ENCODE measurements at regions not wholly inside any gene's neighbourhood (a gene's known extent, or its start where the extent isn't known, plus 50 kb on each side); places are given as distances from the start of the nearest gene placed in this dataset.

- Mint-ChIP-seq H3K4me1 (peaks cover 6% of the 10 kb centered on the region), H3K27me3 (no peaks in the 10 kb centered on the region), H3K9me3 (peaks cover 5% of the 10 kb centered on the region), H3K4me3 (no peak overlapping the region), H3K27ac (no peak overlapping the region), H3K36me3 (ENCODE audit: low read depth) (no peaks in the 10 kb centered on the region)
- POLR2A ChIA-PET: no interaction called here
- CTCF ChIA-PET: no interaction called here
- intact Hi-C loops (cut with micrococcal nuclease): no loop called here
- TF ChIP-seq, protein P1, sequence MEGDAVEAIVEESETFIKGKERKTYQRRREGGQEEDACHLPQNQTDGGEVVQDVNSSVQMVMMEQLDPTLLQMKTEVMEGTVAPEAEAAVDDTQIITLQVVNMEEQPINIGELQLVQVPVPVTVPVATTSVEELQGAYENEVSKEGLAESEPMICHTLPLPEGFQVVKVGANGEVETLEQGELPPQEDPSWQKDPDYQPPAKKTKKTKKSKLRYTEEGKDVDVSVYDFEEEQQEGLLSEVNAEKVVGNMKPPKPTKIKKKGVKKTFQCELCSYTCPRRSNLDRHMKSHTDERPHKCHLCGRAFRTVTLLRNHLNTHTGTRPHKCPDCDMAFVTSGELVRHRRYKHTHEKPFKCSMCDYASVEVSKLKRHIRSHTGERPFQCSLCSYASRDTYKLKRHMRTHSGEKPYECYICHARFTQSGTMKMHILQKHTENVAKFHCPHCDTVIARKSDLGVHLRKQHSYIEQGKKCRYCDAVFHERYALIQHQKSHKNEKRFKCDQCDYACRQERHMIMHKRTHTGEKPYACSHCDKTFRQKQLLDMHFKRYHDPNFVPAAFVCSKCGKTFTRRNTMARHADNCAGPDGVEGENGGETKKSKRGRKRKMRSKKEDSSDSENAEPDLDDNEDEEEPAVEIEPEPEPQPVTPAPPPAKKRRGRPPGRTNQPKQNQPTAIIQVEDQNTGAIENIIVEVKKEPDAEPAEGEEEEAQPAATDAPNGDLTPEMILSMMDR (IDR thresholded peaks at IDR 0.05): no peak
- ATAC-seq (ENCODE audit: low read depth): no peak
- DNase-seq: no peak
Measured at GRCh38 chr2:12399240-12399639, 317.5 kb upstream of the TRIB2 start.

DNA sequence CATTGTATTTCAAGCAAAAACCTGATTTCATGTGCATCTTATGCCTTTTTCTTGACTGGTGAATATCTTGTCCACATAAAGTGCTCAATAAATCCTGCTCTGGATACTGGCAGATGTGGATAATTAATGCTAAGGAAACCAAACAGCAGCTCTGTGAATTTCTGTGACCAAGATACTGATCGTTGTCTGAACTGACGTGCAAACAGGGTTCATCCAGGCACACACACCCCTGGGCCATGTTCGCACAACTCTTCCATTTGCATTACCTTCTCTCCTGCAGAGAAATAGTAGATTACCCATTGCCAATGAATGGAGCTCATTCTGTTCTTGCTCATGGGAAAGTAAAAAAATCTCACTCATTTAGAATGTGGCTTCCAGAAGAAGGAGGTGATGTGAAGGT is 316.2 kb upstream of the TRIB2 start:
- Mint-ChIP-seq H3K27ac (no peak overlapping the region), H3K36me3 (ENCODE audit: low read depth) (no peaks in the 10 kb centered on the region), H3K9me3 (peaks cover 5% of the 10 kb centered on the region), H3K27me3 (no peaks in the 10 kb centered on the region), H3K4me1 (peaks cover 10% of the 10 kb centered on the region), H3K4me3 (no peak overlapping the region)
- ATAC-seq (ENCODE audit: low read depth): no peak
- no peak for DNase-seq
- TF ChIP-seq, protein P1 (IDR thresholded peaks at IDR 0.05): no peak
- CTCF ChIA-PET: no interaction called here
- POLR2A ChIA-PET: no interaction called here
- intact Hi-C loops (cut with micrococcal nuclease): no loop called here

DNA sequence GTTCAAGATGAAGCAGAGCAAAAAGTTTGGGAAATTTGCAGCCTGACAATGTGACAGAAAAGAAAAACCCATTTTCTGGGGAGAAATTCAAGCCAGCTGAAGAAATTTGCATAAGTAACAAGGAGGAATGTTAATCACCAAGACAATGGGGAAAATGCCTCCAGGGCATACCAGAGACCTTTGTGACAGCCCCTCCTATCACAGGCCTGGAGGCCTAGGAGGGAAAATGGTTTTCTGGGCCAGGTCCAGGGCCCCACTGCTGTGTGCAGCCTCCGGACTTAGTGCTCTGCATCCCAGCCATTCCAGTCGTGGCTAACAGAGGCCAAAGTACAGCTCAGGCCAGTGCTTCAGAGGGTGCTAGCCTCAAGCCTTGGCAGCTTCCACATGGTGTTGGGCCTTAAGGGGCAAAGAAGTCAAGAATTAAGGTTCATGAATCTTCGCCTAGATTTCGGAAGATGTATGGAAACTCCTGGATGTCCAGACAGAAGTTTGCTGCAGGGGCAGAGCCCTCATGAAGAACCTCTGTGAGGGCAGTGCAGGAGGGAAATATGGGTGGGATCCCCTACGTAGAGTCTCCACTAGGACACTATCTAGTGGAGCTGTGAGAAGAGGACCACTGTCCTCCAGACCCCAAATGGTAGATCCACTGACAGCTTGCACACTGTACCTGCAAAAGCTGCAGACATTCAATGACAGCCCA is 314.1 kb upstream of the TRIB2 start:
- H3K4me1 Mint-ChIP-seq: peaks cover 10% of the 10 kb centered on the region
- peaks cover 5% of the 10 kb centered on the region for H3K9me3 Mint-ChIP-seq
- POLR2A ChIA-PET: no interaction called here
- H3K4me3 Mint-ChIP-seq: no peak overlapping the region
- H3K27me3 Mint-ChIP-seq: no peaks in the 10 kb centered on the region
- H3K27ac Mint-ChIP-seq: no peak overlapping the region
- DNase-seq (no peak), ATAC-seq (ENCODE audit: low read depth) (no peak)
- no peaks in the 10 kb centered on the region for H3K36me3 Mint-ChIP-seq (ENCODE audit: low read depth)
- TF ChIP-seq, protein P1 (IDR thresholded peaks at IDR 0.05): no peak
- intact Hi-C loops (cut with micrococcal nuclease): no loop called here
- CTCF ChIA-PET: no interaction called here

- intact Hi-C loops (cut with micrococcal nuclease): no loop called here
- Mint-ChIP-seq H3K9me3 (peaks cover 5% of the 10 kb centered on the region), H3K36me3 (ENCODE audit: low read depth) (no peaks in the 10 kb centered on the region), H3K4me3 (no peak overlapping the region), H3K27me3 (no peaks in the 10 kb centered on the region), H3K4me1 (peaks cover 5% of the 10 kb centered on the region), H3K27ac (no peak overlapping the region)
- CTCF ChIA-PET: no interaction called here
- DNase-seq (no peak), ATAC-seq (ENCODE audit: low read depth) (no peak)
- POLR2A ChIA-PET: no interaction called here
- TF ChIP-seq, protein P1 (IDR thresholded peaks at IDR 0.05): no peak
Measured at GRCh38 chr2:12404497-12404896, 312.2 kb upstream of the TRIB2 start.

DNA sequence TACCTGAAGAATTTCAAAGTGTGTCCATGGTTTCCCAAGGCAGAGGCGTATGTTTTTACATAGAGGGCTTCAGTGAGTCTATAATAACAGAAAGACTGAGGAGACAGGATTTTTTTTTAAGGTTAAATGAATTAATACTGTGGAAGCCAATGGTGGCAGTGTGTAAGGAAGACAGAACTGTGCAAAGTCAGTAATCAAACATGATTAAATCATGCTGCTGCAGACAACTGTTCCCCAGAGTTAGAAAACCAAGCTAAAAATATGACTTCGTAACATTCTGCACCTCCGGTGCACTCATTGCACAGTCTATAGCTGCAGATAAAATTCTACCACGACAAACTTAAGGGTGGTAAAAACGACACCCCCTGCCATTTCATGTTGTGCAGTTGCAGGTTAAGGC is 309.6 kb upstream of the TRIB2 start:
- H3K36me3 Mint-ChIP-seq (ENCODE audit: low read depth): no peaks in the 10 kb centered on the region
- CTCF ChIA-PET: no interaction called here
- POLR2A ChIA-PET: interaction anchor here (0.6 kb wide), 1 partner anchor 547 kb away, joined by 3 read pairs; no protein-coding TSS in a partner anchor
- DNase-seq: no peak
- intact Hi-C loops (cut with micrococcal nuclease): no loop called here
- H3K4me3 Mint-ChIP-seq: no peak overlapping the region
- TF ChIP-seq, protein P1 (IDR thresholded peaks at IDR 0.05): no peak
- no peak for ATAC-seq (ENCODE audit: low read depth)
- H3K27ac Mint-ChIP-seq: no peak overlapping the region
- H3K27me3 Mint-ChIP-seq: no peaks in the 10 kb centered on the region
- H3K9me3 Mint-ChIP-seq: peaks cover 4% of the 10 kb centered on the region
- peaks cover 6% of the 10 kb centered on the region for H3K4me1 Mint-ChIP-seq
